Right lobe of liver (tissue), 6 donors: ENCODE measurements at regions not wholly inside any gene's neighbourhood (a gene's known extent, or its start where the extent isn't known, plus 50 kb on each side); places are given as distances from the start of the nearest gene placed in this dataset.
"Not testable (repeated sequence)": the region's sequence is repeated elsewhere in the genome, so short reads cannot be mapped to it uniquely, and the experiment has no call there.

Source experiments
- ATAC-seq, 4 donors: fragments of 200-7000 bp; cut with Tn5 transposase; one replicate each; pipeline ENCODE4 v1.9.1; 2020; ENCODE audit warnings: mild to moderate bottlenecking in 4 of 4, moderate library complexity in 4 of 4
- DNase-seq, 3 donors: peaks; one replicate each; pipeline ENCODE4 v3.0.0-alpha.2; 2020
- H3K27ac ChIP-seq, 3 donors: fragments of 200-600 bp; one replicate each; pipeline ENCODE4 v1.8.0; 2022
- H3K27me3 ChIP-seq, 2 donors: fragments of 200-600 bp; one replicate each; pipeline ENCODE4 v1.8.0; 2022
- H3K36me3 ChIP-seq, 4 donors: fragments of 200-600 bp; sonication (generic) in 1 of 4; one replicate each; pipeline versions ENCODE4 v1.5.1 to v1.8.0; 2017 to 2022; ENCODE audit warnings: control low read depth in 1 of 4
- H3K4me1 ChIP-seq, 4 donors: fragments of 200-600 bp; sonication (generic) in 1 of 4; one replicate each; pipeline versions ENCODE4 v1.5.1 to v1.8.0; 2017 to 2022; ENCODE audit warnings: control low read depth in 1 of 4
- H3K4me3 ChIP-seq, 3 donors: fragments of 200-600 bp; one replicate each; pipeline ENCODE4 v1.8.0; 2022
- H3K9me3 ChIP-seq, 4 donors: fragments of 200-600 bp; sonication (generic) in 1 of 4; one replicate each; pipeline versions ENCODE4 v1.5.1 to v1.8.0; 2017 to 2022; ENCODE audit warnings: control low read depth in 1 of 4
- POLR2A ChIP-seq: fragments of 450-650 bp; IDR thresholded peaks from one replicate; pipeline ENCODE4 v1.6.1; 2017; ENCODE audit warnings: antibody characterized with exemption, mild to moderate bottlenecking
- WGBS: methylation state at CpG from one replicate; pipeline ENCODE4 v1.1.6; 2018; ENCODE audit warnings: low coverage, low lambda C conversion rate; ENCODE audit not compliant: insufficient coverage; ENCODE audit errors: missing lambda C conversion rate; 5-methylcytosine and 5-hydroxymethylcytosine counted together
- intact Hi-C, 2 donors: fragments of 100-400 bp; cut with DNase I; formaldehyde crosslinking; loops; one replicate each; pipeline versions ENCODE4 v1.11.2 to v1.14.1; 2022
- TF ChIP-seq, protein P1 (sequence below), 4 donors: fragments of 200-600 bp in 3 of 4; fragments of 450-650 bp in 1 of 4; IDR thresholded peaks; one replicate each; pipeline versions ENCODE4 v1.5.1 to v1.8.0; 2016 to 2022; ENCODE audit warnings: antibody characterized with exemption in 4 of 4, mild to moderate bottlenecking in 2 of 4
- donor health status: DM: no; HTN: yes; CAD: no.
- donor health status: DM: no; HTN: no; CAD: no.
- donor health status: DM: no; HTN: no; CAD: no.
- donor health status: DM: no; HTN: yes; CAD: no.
- donor health status: DM: no; HTN: yes; CAD: no.

GRCh38 chr3:40753951-40754350 lies 229.2 kb downstream of the ZNF621 start:
- no peak for DNase-seq
- Histone ChIP-seq H3K4me3 (no peak overlapping the region), H3K27me3 (no peaks in the 10 kb centered on the region), H3K27ac (no peak overlapping the region), H3K4me1 (no peaks in the 10 kb centered on the region), H3K9me3 (no peaks in the 10 kb centered on the region), H3K36me3 (no peaks in the 10 kb centered on the region)
- 80% methylated on average over 1 of the region's 3 CpGs for WGBS
- no peak for ATAC-seq
- TF ChIP-seq, protein P1, sequence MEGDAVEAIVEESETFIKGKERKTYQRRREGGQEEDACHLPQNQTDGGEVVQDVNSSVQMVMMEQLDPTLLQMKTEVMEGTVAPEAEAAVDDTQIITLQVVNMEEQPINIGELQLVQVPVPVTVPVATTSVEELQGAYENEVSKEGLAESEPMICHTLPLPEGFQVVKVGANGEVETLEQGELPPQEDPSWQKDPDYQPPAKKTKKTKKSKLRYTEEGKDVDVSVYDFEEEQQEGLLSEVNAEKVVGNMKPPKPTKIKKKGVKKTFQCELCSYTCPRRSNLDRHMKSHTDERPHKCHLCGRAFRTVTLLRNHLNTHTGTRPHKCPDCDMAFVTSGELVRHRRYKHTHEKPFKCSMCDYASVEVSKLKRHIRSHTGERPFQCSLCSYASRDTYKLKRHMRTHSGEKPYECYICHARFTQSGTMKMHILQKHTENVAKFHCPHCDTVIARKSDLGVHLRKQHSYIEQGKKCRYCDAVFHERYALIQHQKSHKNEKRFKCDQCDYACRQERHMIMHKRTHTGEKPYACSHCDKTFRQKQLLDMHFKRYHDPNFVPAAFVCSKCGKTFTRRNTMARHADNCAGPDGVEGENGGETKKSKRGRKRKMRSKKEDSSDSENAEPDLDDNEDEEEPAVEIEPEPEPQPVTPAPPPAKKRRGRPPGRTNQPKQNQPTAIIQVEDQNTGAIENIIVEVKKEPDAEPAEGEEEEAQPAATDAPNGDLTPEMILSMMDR (IDR thresholded peaks at IDR 0.05), result no peak
- TF ChIP-seq POLR2A, result no peak
- intact Hi-C loops, result no loop called here

- no peaks in the 10 kb centered on the region for H3K9me3 ChIP-seq
- no peaks in the 10 kb centered on the region for H3K36me3 ChIP-seq
- H3K27me3 ChIP-seq, result no peaks in the 10 kb centered on the region
- no peaks in the 10 kb centered on the region for H3K4me1 ChIP-seq
- TF ChIP-seq POLR2A, result no peak
- TF ChIP-seq, protein P1 (IDR thresholded peaks at IDR 0.05), result no peak
- DNase-seq, result no peak
- no peak overlapping the region for H3K4me3 ChIP-seq
- 62% methylated on average over 2 of the region's 2 CpGs for WGBS
- H3K27ac ChIP-seq, result no peak overlapping the region
- intact Hi-C loops, result no loop called here
- no peak for ATAC-seq
Observed at GRCh38 chr3:40754994-40755393, 230.2 kb downstream of the ZNF621 start.

GRCh38 chr3:40756500-40756899 lies 231.7 kb downstream of the ZNF621 start:
- intact Hi-C loops, result no loop called here

DNA sequence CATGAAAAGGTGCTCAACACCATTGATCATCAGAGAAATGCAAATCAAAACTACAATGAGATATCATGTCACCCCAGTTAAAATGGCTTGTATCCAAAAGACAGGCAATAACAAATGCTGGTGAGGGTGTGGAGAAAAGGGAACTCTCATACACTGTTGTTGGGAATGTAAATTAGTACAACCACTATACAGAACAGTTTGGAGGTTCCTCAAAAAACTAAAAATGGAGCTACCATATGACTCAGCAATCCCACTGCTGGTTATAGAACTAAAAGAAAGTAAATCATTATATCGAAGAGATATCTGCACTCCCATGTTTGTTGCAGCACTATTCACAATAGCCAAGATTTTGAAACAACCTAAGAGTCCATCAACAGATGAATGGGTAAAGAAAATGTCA lies 238.0 kb downstream of the ZNF621 start:
- WGBS, result 67% methylated on average over 1 of the region's 1 CpG
- H3K4me1 ChIP-seq, H3K36me3 ChIP-seq, H3K27ac ChIP-seq, ATAC-seq, H3K9me3 ChIP-seq, H3K27me3 ChIP-seq, H3K4me3 ChIP-seq, DNase-seq, intact Hi-C loops: not testable (repeated sequence)

More at GRCh38 chr3:40756500-40756899, 231.7 kb downstream of the ZNF621 start:
- WGBS, result 55% methylated on average over 1 of the region's 1 CpG
- ATAC-seq, result no peak
- DNase-seq, result no peak
- Histone ChIP-seq H3K9me3 (no peaks in the 10 kb centered on the region), H3K4me1 (no peaks in the 10 kb centered on the region), H3K27me3 (no peaks in the 10 kb centered on the region), H3K27ac (no peak overlapping the region), H3K4me3 (no peak overlapping the region), H3K36me3 (no peaks in the 10 kb centered on the region)
- TF ChIP-seq, protein P1 (IDR thresholded peaks at IDR 0.05), result no peak
- no peak for TF ChIP-seq POLR2A

DNA sequence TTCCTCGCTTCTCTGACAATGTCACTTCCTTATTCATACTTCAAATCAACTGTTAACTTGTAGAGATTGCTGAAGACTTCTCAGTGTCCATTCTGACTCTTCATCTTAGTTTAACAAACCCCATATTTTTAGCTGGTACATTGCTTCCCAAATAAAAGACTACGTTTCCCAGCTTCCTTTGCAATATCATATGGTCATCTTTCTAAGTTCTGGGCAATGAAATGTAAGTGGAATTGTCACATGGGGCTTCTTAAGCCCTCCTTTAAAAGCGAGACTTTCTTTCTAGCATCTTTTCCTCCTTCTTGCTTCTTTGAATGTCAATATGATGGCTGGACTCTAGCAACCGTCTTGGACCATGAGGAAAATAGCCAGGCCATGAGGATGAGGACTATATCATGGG lies 239.0 kb downstream of the ZNF621 start:
- Histone ChIP-seq H3K4me1 (no peaks in the 10 kb centered on the region), H3K9me3 (no peaks in the 10 kb centered on the region), H3K4me3 (no peak overlapping the region), H3K27ac (no peak overlapping the region), H3K27me3 (no peaks in the 10 kb centered on the region), H3K36me3 (no peaks in the 10 kb centered on the region)
- ATAC-seq, result no peak
- WGBS, result 71% methylated on average over 4 of the region's 4 CpGs
- no peak for DNase-seq
- TF ChIP-seq POLR2A, result no peak
- TF ChIP-seq, protein P1 (IDR thresholded peaks at IDR 0.05), result no peak
- intact Hi-C loops, result no loop called here
